ENCODE measurements at regions not wholly inside any gene's neighbourhood (a gene's known extent, or its start where the extent isn't known, plus 50 kb on each side); places are given as distances from the start of the nearest gene placed in this dataset.
"Not testable (repeated sequence)": the region's sequence is repeated elsewhere in the genome, so short reads cannot be mapped to it uniquely, and the experiment has no call there.

- DNase-seq = no peak
These were observed 291.5 kb downstream of the SP3 start for GRCh38 chr2:173673640-173674039.

GRCh38 chr2:173676647-173677046 is 288.5 kb downstream of the SP3 start:
- DNase-seq = peak in 1 of 3 donors; percentile 5

GRCh38 chr2:173678186-173678585 is 287.0 kb downstream of the SP3 start:
- no peak for DNase-seq

- DNase-seq = no peak
These were observed 284.6 kb downstream of the SP3 start for GRCh38 chr2:173680574-173680973.

- no peak for DNase-seq
These were observed 283.1 kb downstream of the SP3 start for GRCh38 chr2:173681881-173682650.

- DNase-seq = no peak
These were observed 280.2 kb downstream of the SP3 start for GRCh38 chr2:173684896-173685459.

GRCh38 chr2:173690349-173690748 is 274.8 kb downstream of the SP3 start:
- DNase-seq = no peak

- no peak for DNase-seq
These were observed 273.1 kb downstream of the SP3 start for GRCh38 chr2:173692068-173692467.

GRCh38 chr2:173693044-173693589 is 272.1 kb downstream of the SP3 start:
- DNase-seq = no peak

- no peak for DNase-seq
These were observed 268.9 kb downstream of the SP3 start for GRCh38 chr2:173696274-173696673.

GRCh38 chr2:173697929-173698328 is 267.2 kb downstream of the SP3 start:
- DNase-seq = no peak

GRCh38 chr2:173705656-173706055 is 259.5 kb downstream of the SP3 start:
- no peak for DNase-seq

- no peak for DNase-seq
These were observed 258.2 kb downstream of the SP3 start for GRCh38 chr2:173706936-173707335.

GRCh38 chr2:173708806-173709205 is 256.4 kb downstream of the SP3 start:
- no peak for DNase-seq

- no peak for DNase-seq
These were observed 253.4 kb downstream of the SP3 start for GRCh38 chr2:173711816-173712215.

- DNase-seq = no peak
These were observed 251.1 kb downstream of the SP3 start for GRCh38 chr2:173713904-173714555.

GRCh38 chr2:173715441-173715840 is 249.7 kb downstream of the SP3 start:
- DNase-seq = no peak

- no peak for DNase-seq
These were observed 248.6 kb downstream of the SP3 start for GRCh38 chr2:173716458-173717052.

- no peak for DNase-seq
These were observed 245.7 kb downstream of the SP3 start for GRCh38 chr2:173719471-173719870.

- DNase-seq = peak in 2 of 3 donors; percentile 3 to 4
These were observed 244.9 kb downstream of the SP3 start for GRCh38 chr2:173720306-173720705.

GRCh38 chr2:173734797-173735196 is 230.4 kb downstream of the SP3 start:
- DNase-seq = no peak

GRCh38 chr2:173737954-173738575 is 227.1 kb downstream of the SP3 start:
- not testable (repeated sequence) for DNase-seq

- DNase-seq = no peak
These were observed 226.2 kb downstream of the SP3 start for GRCh38 chr2:173739006-173739405.

Data from suppressor macrophage treated with lipopolysaccharide for 1 hour (primary cell).